Mucosa of rectum (tissue), 2 donors: ENCODE measurements at regions not wholly inside any gene's neighbourhood (a gene's known extent, or its start where the extent isn't known, plus 50 kb on each side); places are given as distances from the start of the nearest gene placed in this dataset.
"Not testable (repeated sequence)": the region's sequence is repeated elsewhere in the genome, so short reads cannot be mapped to it uniquely, and the experiment has no call there.

ENCODE experiments used
- H3K27ac ChIP-seq, 2 donors: one replicate each; pipeline ENCODE4 v1.7.0; 2013; ENCODE audit warnings: inconsistent platforms in 2 of 2, low read depth in 2 of 2, low read length in 2 of 2
- H3K27me3 ChIP-seq, 2 donors: one replicate each; pipeline ENCODE4 v1.7.0; 2013; ENCODE audit warnings: low read length in 2 of 2; ENCODE audit not compliant: control insufficient read depth in 2 of 2, insufficient read depth in 2 of 2
- H3K36me3 ChIP-seq, 2 donors: one replicate each; pipeline ENCODE4 v1.7.0; 2013; ENCODE audit warnings: low read length in 2 of 2; ENCODE audit not compliant: control insufficient read depth in 2 of 2, insufficient read depth in 2 of 2
- H3K4me1 ChIP-seq, 2 donors: one replicate each; pipeline ENCODE4 v1.7.0; 2013; ENCODE audit warnings: low read length in 2 of 2, mild to moderate bottlenecking in 1 of 2; ENCODE audit not compliant: control insufficient read depth in 2 of 2, insufficient read depth in 2 of 2
- H3K4me3 ChIP-seq, 2 donors: one replicate each; pipeline ENCODE4 v1.7.0; 2013; ENCODE audit warnings: low read length in 2 of 2
- H3K9ac ChIP-seq, 2 donors: one replicate each; pipeline ENCODE4 v1.7.0; 2013; ENCODE audit warnings: low read length in 2 of 2, low read depth in 1 of 2, mild to moderate bottlenecking in 1 of 2
- H3K9me3 ChIP-seq, 2 donors: one replicate each; pipeline ENCODE4 v1.7.0; 2013; ENCODE audit warnings: low read length in 2 of 2; ENCODE audit not compliant: control insufficient read depth in 2 of 2
- donor health status: healthy.
- donor health status: Normal muscosa, but diverticular disease.

GRCh38 chr5:125992050-125992449 lies 431.2 kb upstream of the GRAMD2B start:
- no peaks in the 10 kb centered on the region for H3K27me3 ChIP-seq
- H3K27ac ChIP-seq, result no peak overlapping the region

GRCh38 chr5:125999271-126000030 lies 423.8 kb upstream of the GRAMD2B start:
- H3K9ac ChIP-seq, H3K4me1 ChIP-seq, H3K9me3 ChIP-seq, H3K4me3 ChIP-seq, H3K27ac ChIP-seq, H3K36me3 ChIP-seq, H3K27me3 ChIP-seq: not testable (repeated sequence)

More at GRCh38 chr5:125992050-125992449, 431.2 kb upstream of the GRAMD2B start:
- no peak overlapping the region for H3K4me3 ChIP-seq
- H3K36me3 ChIP-seq, result no peaks in the 10 kb centered on the region
- H3K9me3 ChIP-seq, result no peaks in the 10 kb centered on the region
- no peak overlapping the region for H3K9ac ChIP-seq
- H3K4me1 ChIP-seq, result no peaks in the 10 kb centered on the region

GRCh38 chr5:126000507-126000906 lies 422.7 kb upstream of the GRAMD2B start:
- no peak overlapping the region for H3K4me3 ChIP-seq
- no peaks in the 10 kb centered on the region for H3K36me3 ChIP-seq
- no peak overlapping the region for H3K27ac ChIP-seq
- H3K4me1 ChIP-seq, result no peaks in the 10 kb centered on the region
- no peaks in the 10 kb centered on the region for H3K27me3 ChIP-seq
- H3K9me3 ChIP-seq, result no peaks in the 10 kb centered on the region
- H3K9ac ChIP-seq, result no peak overlapping the region

GRCh38 chr5:126002222-126002897 lies 420.8 kb upstream of the GRAMD2B start:
- Histone ChIP-seq H3K27ac (no peak overlapping the region), H3K9ac (no peak overlapping the region), H3K27me3 (no peaks in the 10 kb centered on the region), H3K4me1 (no peaks in the 10 kb centered on the region), H3K9me3 (no peaks in the 10 kb centered on the region), H3K36me3 (no peaks in the 10 kb centered on the region), H3K4me3 (no peak overlapping the region)

GRCh38 chr5:126003309-126003708 lies 419.9 kb upstream of the GRAMD2B start:
- no peak overlapping the region for H3K27ac ChIP-seq
- H3K9me3 ChIP-seq, result no peaks in the 10 kb centered on the region
- no peak overlapping the region for H3K9ac ChIP-seq
- H3K27me3 ChIP-seq, result no peaks in the 10 kb centered on the region
- no peaks in the 10 kb centered on the region for H3K36me3 ChIP-seq
- no peak overlapping the region for H3K4me3 ChIP-seq
- no peaks in the 10 kb centered on the region for H3K4me1 ChIP-seq

- Histone ChIP-seq H3K36me3 (no peaks in the 10 kb centered on the region), H3K27me3 (no peaks in the 10 kb centered on the region), H3K4me1 (no peaks in the 10 kb centered on the region), H3K9me3 (no peaks in the 10 kb centered on the region), H3K4me3 (no peak overlapping the region), H3K9ac (no peak overlapping the region), H3K27ac (no peak overlapping the region)
Measured at GRCh38 chr5:126004636-126005035, 418.6 kb upstream of the GRAMD2B start.

- H3K9me3 ChIP-seq, result no peaks in the 10 kb centered on the region
- H3K9ac ChIP-seq, result no peak overlapping the region
- no peak overlapping the region for H3K4me3 ChIP-seq
- H3K4me1 ChIP-seq, result no peaks in the 10 kb centered on the region
- H3K36me3 ChIP-seq, result no peaks in the 10 kb centered on the region
- no peaks in the 10 kb centered on the region for H3K27me3 ChIP-seq
- H3K27ac ChIP-seq, result no peak overlapping the region
Measured at GRCh38 chr5:126007841-126008240, 415.4 kb upstream of the GRAMD2B start.

GRCh38 chr5:126009566-126009965 lies 413.6 kb upstream of the GRAMD2B start:
- Histone ChIP-seq H3K36me3 (no peaks in the 10 kb centered on the region), H3K9ac (no peak overlapping the region), H3K4me1 (no peaks in the 10 kb centered on the region), H3K27ac (no peak overlapping the region), H3K4me3 (no peak overlapping the region), H3K9me3 (no peaks in the 10 kb centered on the region), H3K27me3 (no peaks in the 10 kb centered on the region)

- H3K4me3 ChIP-seq, H3K9me3 ChIP-seq, H3K36me3 ChIP-seq, H3K9ac ChIP-seq, H3K27me3 ChIP-seq, H3K27ac ChIP-seq, H3K4me1 ChIP-seq: not testable (repeated sequence)
Measured at GRCh38 chr5:126011526-126011925, 411.7 kb upstream of the GRAMD2B start.

- H3K4me3 ChIP-seq, result no peak overlapping the region
- no peaks in the 10 kb centered on the region for H3K9me3 ChIP-seq
- H3K9ac ChIP-seq, result no peak overlapping the region
- no peak overlapping the region for H3K27ac ChIP-seq
- no peaks in the 10 kb centered on the region for H3K4me1 ChIP-seq
- H3K27me3 ChIP-seq, result no peaks in the 10 kb centered on the region
- H3K36me3 ChIP-seq, result no peaks in the 10 kb centered on the region
Measured at GRCh38 chr5:126014676-126015075, 408.5 kb upstream of the GRAMD2B start.
